ENCODE measurements at regions not wholly inside any gene's neighbourhood (a gene's known extent, or its start where the extent isn't known, plus 50 kb on each side); places are given as distances from the start of the nearest gene placed in this dataset.
"Not testable (repeated sequence)": the region's sequence is repeated elsewhere in the genome, so short reads cannot be mapped to it uniquely, and the experiment has no call there.

GRCh38 chr4:14334166-14334565 lies 668.1 kb upstream of the CPEB2 start:
- no peak overlapping the region for H3K27ac ChIP-seq (ENCODE audit: low read depth, low read length)

GRCh38 chr4:14335872-14336271 lies 666.4 kb upstream of the CPEB2 start:
- H3K27ac ChIP-seq (ENCODE audit: low read depth, low read length), result no peak overlapping the region
- WGBS, 3 donors, result 92 to 95% (median 93%) methylated on average over 3 of the region's 3 CpGs

- WGBS, 3 donors, result 41 to 74% (median 58%) methylated on average over 2 of the region's 2 CpGs
- H3K27ac ChIP-seq (ENCODE audit: low read depth, low read length), result no peak overlapping the region
Observed at GRCh38 chr4:14336656-14337055, 665.6 kb upstream of the CPEB2 start.

GRCh38 chr4:14337892-14338584 lies 664.2 kb upstream of the CPEB2 start:
- WGBS, 3 donors, result 54 to 73% (median 62%) methylated on average over 2 of the region's 2 CpGs

GRCh38 chr4:14338585-14339265 lies 663.6 kb upstream of the CPEB2 start:
- 76 to 84% (median 79%) methylated on average over 4 of the region's 4 CpGs for WGBS, 3 donors
- H3K27ac ChIP-seq (ENCODE audit: low read depth, low read length), result no peak overlapping the region

More at GRCh38 chr4:14337892-14338584, 664.2 kb upstream of the CPEB2 start:
- H3K27ac ChIP-seq (ENCODE audit: low read depth, low read length), result no peak overlapping the region

- 84 to 91% (median 90%) methylated on average over 5 of the region's 5 CpGs for WGBS, 3 donors
- H3K27ac ChIP-seq (ENCODE audit: low read depth, low read length), result no peak overlapping the region
Observed at GRCh38 chr4:14339715-14340114, 662.6 kb upstream of the CPEB2 start.

GRCh38 chr4:14340321-14340720 lies 662.0 kb upstream of the CPEB2 start:
- H3K27ac ChIP-seq (ENCODE audit: low read depth, low read length), result no peak overlapping the region
- WGBS, 3 donors, result 58 to 71% (median 66%) methylated on average over 4 of the region's 4 CpGs

- WGBS, 3 donors, result 49 to 59% (median 57%) methylated on average over 4 of the region's 4 CpGs
- H3K27ac ChIP-seq (ENCODE audit: low read depth, low read length), result no peak overlapping the region
Observed at GRCh38 chr4:14343961-14344360, 658.3 kb upstream of the CPEB2 start.

- 14 to 55% (median 24%) methylated on average over 1 of the region's 1 CpG for WGBS, 3 donors
- no peak overlapping the region for H3K27ac ChIP-seq (ENCODE audit: low read depth, low read length)
Observed at GRCh38 chr4:14345356-14345775, 656.9 kb upstream of the CPEB2 start.

- WGBS, 3 donors, result 77 to 83% (median 78%) methylated on average over 7 of the region's 7 CpGs
- H3K27ac ChIP-seq (ENCODE audit: low read depth, low read length), result no peak overlapping the region
Observed at GRCh38 chr4:14347526-14347925, 654.8 kb upstream of the CPEB2 start.

GRCh38 chr4:14348506-14348905 lies 653.8 kb upstream of the CPEB2 start:
- 84 to 90% (median 87%) methylated on average over 2 of the region's 2 CpGs for WGBS, 3 donors

GRCh38 chr4:14358544-14359160 lies 643.6 kb upstream of the CPEB2 start:
- not testable (repeated sequence) for H3K27ac ChIP-seq (ENCODE audit: low read depth, low read length)
- 95 to 98% (median 96%) methylated on average over 31 to 34 of the region's 34 CpGs for WGBS, 3 donors

More at GRCh38 chr4:14348506-14348905, 653.8 kb upstream of the CPEB2 start:
- H3K27ac ChIP-seq (ENCODE audit: low read depth, low read length), result no peak overlapping the region

GRCh38 chr4:14359991-14360390 lies 642.3 kb upstream of the CPEB2 start:
- no peak overlapping the region for H3K27ac ChIP-seq (ENCODE audit: low read depth, low read length)
- WGBS, 3 donors, result 84 to 86% (median 86%) methylated on average over 4 of the region's 4 CpGs

- WGBS, 3 donors, result 33 to 82% (median 76%) methylated on average over 3 of the region's 3 CpGs
- no peak overlapping the region for H3K27ac ChIP-seq (ENCODE audit: low read depth, low read length)
Observed at GRCh38 chr4:14361084-14361483, 641.2 kb upstream of the CPEB2 start.

- H3K27ac ChIP-seq (ENCODE audit: low read depth, low read length), result no peak overlapping the region
Observed at GRCh38 chr4:14362385-14362784, 639.9 kb upstream of the CPEB2 start.

- no peak overlapping the region for H3K27ac ChIP-seq (ENCODE audit: low read depth, low read length)
Observed at GRCh38 chr4:14364953-14365536, 637.2 kb upstream of the CPEB2 start.

GRCh38 chr4:14368391-14368790 lies 633.9 kb upstream of the CPEB2 start:
- 56 to 82% (median 59%) methylated on average over 4 of the region's 4 CpGs for WGBS, 3 donors
- H3K27ac ChIP-seq (ENCODE audit: low read depth, low read length), result no peak overlapping the region

GRCh38 chr4:14371131-14371530 lies 631.1 kb upstream of the CPEB2 start:
- WGBS, 3 donors, result 57 to 84% (median 76%) methylated on average over 5 of the region's 5 CpGs
- H3K27ac ChIP-seq (ENCODE audit: low read depth, low read length), result no peak overlapping the region

GRCh38 chr4:14375816-14376215 lies 626.5 kb upstream of the CPEB2 start:
- 83 to 91% (median 88%) methylated on average over 5 of the region's 5 CpGs for WGBS, 3 donors
- H3K27ac ChIP-seq (ENCODE audit: low read depth, low read length), result no peak overlapping the region

Data from adipose tissue (tissue), 3 donors.